ENCODE measurements at regions not wholly inside any gene's neighbourhood (a gene's known extent, or its start where the extent isn't known, plus 50 kb on each side); places are given as distances from the start of the nearest gene placed in this dataset.

DNA sequence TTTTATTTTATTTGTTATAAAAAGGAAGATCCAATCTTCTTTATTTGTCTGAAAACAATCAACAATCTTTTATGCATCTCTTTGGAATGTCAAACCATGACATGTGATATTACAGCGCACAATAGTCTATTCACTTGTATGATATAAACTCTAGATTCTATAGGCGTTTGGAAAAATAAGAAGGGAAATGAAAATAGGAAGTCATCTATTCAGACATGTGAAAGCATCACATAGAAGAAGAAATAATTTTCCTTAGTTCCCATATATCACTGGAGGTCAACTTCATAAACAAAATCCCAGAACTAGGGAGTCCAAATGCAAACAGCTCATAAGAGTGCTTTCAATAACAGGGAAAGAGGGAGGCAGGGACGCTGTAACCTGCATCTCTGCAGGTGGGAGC lies 139.5 kb upstream of the RASGEF1B start:
- H3K9me3 Mint-ChIP-seq, result no peaks in the 10 kb centered on the region
- no peaks in the 10 kb centered on the region for H3K36me3 Mint-ChIP-seq
- no peaks in the 10 kb centered on the region for H3K27me3 Mint-ChIP-seq
- H3K4me1 Mint-ChIP-seq, result peaks cover 5% of the 10 kb centered on the region
- H3K27ac Mint-ChIP-seq, result no peak overlapping the region
- H3K4me3 Mint-ChIP-seq, result no peak overlapping the region

DNA sequence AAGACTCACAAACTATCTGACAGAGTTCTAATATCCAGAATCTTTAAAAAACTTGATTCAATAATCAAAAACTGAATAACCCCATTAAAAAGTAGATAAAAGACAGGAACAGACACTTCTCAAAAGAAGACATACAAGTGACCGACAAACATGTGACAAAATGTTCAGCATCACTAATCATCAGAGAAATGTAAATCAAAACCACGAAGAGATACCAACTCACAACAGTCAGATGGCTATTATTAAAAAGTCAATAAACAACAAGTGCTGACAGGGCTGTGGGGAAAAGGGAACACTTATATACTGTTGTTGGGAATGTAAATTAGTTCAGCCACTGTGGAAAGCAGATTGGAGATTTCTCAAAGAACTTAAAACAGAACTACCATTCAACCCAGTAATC lies 138.1 kb upstream of the RASGEF1B start:
- Mint-ChIP-seq H3K4me1 (peaks cover 5% of the 10 kb centered on the region), H3K27ac (no peak overlapping the region), H3K4me3 (no peak overlapping the region), H3K9me3 (no peaks in the 10 kb centered on the region), H3K36me3 (no peaks in the 10 kb centered on the region), H3K27me3 (no peaks in the 10 kb centered on the region)

DNA sequence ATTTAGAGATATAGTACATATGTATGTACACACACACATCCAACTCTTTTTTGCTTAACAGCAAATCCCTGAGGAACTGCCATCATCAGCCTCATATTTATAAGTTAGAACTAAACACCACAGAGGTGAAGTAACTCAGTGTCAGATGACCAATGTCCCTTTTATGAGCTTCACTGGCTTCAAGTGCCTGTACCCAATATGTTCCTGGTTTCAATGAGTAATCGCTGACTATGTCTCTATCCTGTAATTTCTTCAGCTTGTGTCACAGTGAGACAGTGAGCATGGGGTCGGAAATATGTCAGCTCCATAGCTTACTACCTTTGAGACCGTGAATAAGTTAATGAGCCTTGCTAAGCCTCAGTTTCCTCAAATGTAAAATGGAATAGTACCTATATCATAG lies 136.2 kb upstream of the RASGEF1B start:
- Mint-ChIP-seq H3K27me3 (no peaks in the 10 kb centered on the region), H3K4me1 (peaks cover 5% of the 10 kb centered on the region), H3K9me3 (no peaks in the 10 kb centered on the region), H3K27ac (no peak overlapping the region), H3K4me3 (no peak overlapping the region), H3K36me3 (no peaks in the 10 kb centered on the region)

DNA sequence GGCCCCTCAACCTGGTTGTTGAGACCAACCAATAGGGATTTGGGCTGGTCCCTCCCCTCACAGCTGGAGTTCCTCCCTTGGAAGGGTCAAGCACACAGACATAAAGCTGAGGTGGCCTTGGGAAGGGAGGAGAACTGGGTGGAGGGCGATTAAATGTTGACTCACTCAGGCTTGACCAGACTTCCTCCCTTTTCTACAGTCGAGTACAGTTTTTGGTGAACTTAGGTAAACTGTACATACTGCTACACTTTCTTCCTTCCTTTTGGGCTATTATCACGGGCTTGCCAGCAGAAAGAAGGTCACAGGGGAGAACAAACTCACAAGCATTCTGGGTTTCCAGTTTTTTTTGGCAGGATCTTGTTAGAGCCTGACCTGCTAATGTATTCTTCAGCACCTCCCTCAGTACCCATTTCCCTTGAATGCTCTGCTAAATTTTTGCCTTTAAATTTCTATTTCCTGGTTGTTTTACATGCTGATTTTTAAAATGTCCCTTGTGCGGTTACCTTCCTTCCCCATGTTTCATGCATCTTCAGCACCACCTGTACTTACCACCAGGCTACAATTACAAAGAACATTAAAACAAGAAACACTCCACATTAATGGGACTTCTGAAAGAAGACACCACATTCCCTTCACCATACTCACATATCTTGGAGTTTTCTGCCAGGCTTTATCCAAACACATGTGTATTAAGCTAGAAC lies 135.2 kb upstream of the RASGEF1B start:
- no peaks in the 10 kb centered on the region for H3K36me3 Mint-ChIP-seq
- H3K4me3 Mint-ChIP-seq, result no peak overlapping the region
- no peak overlapping the region for H3K27ac Mint-ChIP-seq
- H3K9me3 Mint-ChIP-seq, result no peaks in the 10 kb centered on the region
- H3K27me3 Mint-ChIP-seq, result no peaks in the 10 kb centered on the region
- H3K4me1 Mint-ChIP-seq, result peaks cover 5% of the 10 kb centered on the region

DNA sequence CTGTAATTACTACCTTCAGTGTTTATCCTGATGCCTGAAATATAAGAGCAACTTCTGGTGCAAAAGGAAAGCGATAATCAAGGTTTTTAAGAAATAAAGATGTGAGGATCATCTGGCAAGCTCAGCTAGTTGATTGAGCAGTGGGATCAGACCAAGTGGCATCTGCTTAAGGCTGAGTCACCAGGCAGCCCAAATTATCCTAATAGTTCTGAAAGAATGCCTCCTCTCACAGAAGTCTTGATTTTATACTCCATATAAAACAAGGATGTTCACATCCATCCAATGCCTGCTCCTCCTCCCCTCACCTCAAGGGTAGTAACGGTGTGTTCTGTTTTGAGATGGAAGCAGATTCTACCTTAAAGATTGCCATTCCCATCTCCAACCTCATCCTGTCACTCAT lies 134.5 kb upstream of the RASGEF1B start:
- H3K9me3 Mint-ChIP-seq, result no peaks in the 10 kb centered on the region
- no peak overlapping the region for H3K4me3 Mint-ChIP-seq
- peaks cover 5% of the 10 kb centered on the region for H3K4me1 Mint-ChIP-seq
- H3K27ac Mint-ChIP-seq, result no peak overlapping the region
- H3K27me3 Mint-ChIP-seq, result no peaks in the 10 kb centered on the region
- H3K36me3 Mint-ChIP-seq, result no peaks in the 10 kb centered on the region

DNA sequence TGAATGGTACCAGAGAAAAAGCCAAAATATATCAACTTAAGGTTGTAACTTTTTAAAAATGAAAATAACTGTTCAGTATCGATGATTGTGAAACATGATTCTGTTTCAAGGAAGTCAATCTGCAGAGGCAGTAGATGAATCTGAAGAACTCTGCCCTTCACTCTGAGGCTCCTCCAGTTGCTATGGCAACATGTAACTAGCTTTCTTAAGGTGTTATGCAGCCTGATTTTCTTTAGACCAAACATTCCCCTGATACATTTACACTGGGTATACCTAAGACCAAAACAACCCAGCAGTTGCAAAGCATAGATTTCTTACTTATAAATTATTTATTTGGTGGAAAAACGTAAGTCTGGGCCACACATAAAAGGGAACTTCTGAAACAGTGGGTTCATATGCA lies 133.6 kb upstream of the RASGEF1B start:
- no peaks in the 10 kb centered on the region for H3K27me3 Mint-ChIP-seq
- H3K9me3 Mint-ChIP-seq, result no peaks in the 10 kb centered on the region
- no peak overlapping the region for H3K4me3 Mint-ChIP-seq
- H3K4me1 Mint-ChIP-seq, result peaks cover 5% of the 10 kb centered on the region
- no peaks in the 10 kb centered on the region for H3K36me3 Mint-ChIP-seq
- H3K27ac Mint-ChIP-seq, result no peak overlapping the region

DNA sequence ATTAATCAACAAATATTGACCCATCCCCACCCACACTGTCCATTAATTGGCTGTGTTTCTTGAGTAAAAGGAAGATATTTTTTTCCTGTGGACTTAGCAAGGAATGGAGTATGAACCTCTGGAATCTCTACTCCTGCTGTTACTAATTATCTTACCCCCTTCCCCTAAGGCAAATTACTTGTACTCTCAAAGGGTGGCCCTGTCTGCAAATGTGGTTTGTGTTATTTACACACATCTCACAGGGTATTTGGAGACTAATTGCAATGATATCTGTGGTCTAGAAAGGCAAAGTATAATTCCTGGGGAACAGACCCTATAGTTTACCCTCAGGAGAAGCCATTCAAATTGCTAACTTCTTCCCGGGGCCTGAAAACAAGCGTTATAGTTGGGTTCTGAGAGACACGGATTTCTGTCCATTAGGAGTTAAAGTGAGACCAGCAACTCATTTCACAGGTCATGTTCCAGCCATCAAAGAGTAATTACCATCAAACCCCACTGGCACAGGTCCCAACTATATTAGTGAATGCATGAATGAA lies 133.0 kb upstream of the RASGEF1B start:
- H3K36me3 Mint-ChIP-seq, result no peaks in the 10 kb centered on the region
- H3K27ac Mint-ChIP-seq, result no peak overlapping the region
- H3K9me3 Mint-ChIP-seq, result no peaks in the 10 kb centered on the region
- H3K4me3 Mint-ChIP-seq, result no peak overlapping the region
- H3K4me1 Mint-ChIP-seq, result peaks cover 5% of the 10 kb centered on the region
- H3K27me3 Mint-ChIP-seq, result no peaks in the 10 kb centered on the region

DNA sequence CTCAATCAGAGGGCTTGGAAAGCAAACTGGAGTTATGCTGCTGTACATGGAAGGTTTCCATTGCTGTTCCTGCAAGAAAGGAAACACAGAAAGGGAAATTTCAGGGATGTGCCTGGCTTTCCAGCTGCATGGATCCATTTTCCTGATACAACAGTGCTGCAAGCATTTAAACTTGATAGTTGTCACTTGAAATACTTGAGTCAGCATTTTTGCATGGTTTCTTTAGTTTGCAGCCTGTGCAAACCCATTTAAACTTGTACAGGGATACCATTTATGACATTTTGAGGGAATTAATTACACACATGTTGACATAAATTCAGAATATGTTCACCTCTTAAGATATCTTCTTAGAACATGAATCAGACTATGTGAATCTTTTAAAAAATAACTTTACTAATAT lies 131.1 kb upstream of the RASGEF1B start:
- Mint-ChIP-seq H3K9me3 (no peaks in the 10 kb centered on the region), H3K4me1 (peaks cover 5% of the 10 kb centered on the region), H3K27me3 (no peaks in the 10 kb centered on the region), H3K4me3 (no peak overlapping the region), H3K36me3 (no peaks in the 10 kb centered on the region), H3K27ac (no peak overlapping the region)

DNA sequence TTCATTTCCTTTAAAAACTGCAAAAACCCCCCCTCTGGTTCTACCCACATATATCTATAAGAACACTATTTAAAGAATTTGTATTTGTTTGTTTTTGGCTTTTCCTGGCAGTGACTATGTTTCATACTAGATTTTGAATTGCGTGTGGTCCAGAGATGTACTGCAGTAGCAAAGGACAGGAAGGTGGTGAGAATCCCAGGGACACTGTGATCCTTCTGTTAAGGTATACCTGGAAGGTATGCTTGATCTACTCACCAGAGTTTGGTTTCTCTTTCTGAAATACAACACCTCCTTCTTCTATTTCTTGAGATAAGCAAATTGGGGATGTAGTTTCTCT lies 129.6 kb upstream of the RASGEF1B start:
- Mint-ChIP-seq H3K4me3 (no peak overlapping the region), H3K36me3 (no peaks in the 10 kb centered on the region), H3K27ac (no peak overlapping the region), H3K9me3 (no peaks in the 10 kb centered on the region), H3K4me1 (no peaks in the 10 kb centered on the region), H3K27me3 (no peaks in the 10 kb centered on the region)

DNA sequence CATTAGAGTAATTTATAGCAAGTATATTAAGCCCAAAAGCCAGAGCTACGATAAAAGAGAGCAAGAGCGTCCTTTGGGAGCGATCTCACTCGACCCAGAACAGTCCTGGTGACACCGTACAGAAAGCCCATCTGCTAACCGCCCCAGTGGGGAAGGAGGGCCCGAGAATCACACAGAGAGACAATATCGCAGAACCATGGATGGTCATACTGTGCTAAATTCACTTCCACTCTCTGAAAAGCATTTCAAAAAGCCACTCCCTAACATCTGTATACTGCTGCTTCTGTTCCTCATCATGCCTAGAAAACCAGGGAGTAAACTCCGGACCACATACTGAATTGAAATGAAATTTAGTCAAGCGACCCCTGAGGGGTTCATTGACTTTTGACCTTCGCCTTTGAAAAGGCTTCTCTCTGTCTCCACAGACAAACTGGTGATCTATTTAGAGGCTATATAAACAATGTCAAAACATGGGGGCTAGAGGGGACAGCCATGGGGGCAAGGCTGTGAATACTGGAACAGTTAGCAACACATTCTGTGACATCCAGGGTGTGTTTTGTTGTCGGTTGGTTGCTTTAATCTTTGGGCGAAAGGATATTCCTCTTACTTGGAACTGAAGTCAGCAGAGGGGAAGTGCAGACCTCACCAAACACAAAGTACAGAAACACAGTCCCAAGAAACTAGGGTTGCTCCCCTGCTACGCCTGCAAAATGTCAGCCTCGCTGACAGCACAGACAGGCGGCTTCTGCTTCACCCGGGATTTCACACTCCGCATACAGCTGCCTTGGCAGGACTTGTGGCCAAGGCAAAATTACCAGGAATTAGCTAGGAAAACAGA lies 129.0 kb upstream of the RASGEF1B start:
- Mint-ChIP-seq H3K36me3 (no peaks in the 10 kb centered on the region), H3K27ac (no peak overlapping the region), H3K4me3 (no peak overlapping the region), H3K27me3 (no peaks in the 10 kb centered on the region), H3K4me1 (peaks cover 4% of the 10 kb centered on the region), H3K9me3 (no peaks in the 10 kb centered on the region)

DNA sequence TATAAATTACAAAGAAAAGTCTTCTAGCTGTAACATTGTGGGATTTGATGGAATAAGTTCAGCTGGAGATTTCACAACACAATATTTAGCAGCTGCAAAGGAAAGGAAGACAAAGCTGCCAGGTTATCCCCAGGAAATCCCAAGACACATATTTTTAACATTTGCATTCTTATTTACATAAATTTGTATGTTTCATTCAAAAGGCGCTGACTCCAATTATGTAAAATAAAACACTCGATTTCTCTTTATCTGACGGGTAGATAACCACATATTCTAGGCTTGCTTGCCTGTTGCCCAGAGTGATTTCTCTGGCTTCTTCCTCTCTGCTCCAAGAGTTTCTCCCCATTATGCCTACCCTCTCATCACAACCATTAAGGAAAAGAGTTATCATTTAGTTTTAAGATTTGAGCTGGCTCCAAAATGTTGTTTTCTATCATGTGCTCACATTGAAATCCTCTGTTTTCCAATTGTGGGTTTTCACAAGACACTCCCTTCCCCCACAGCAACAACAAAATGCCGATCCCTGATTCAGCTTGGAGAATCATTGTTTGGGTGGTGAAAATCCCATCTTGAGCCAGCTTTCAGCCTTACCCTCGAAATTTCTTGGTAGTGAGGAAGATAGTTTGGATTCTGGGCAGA lies 128.2 kb upstream of the RASGEF1B start:
- H3K4me3 Mint-ChIP-seq, result no peak overlapping the region
- no peak overlapping the region for H3K27ac Mint-ChIP-seq
- H3K36me3 Mint-ChIP-seq, result no peaks in the 10 kb centered on the region
- H3K4me1 Mint-ChIP-seq, result peaks cover 5% of the 10 kb centered on the region
- H3K9me3 Mint-ChIP-seq, result no peaks in the 10 kb centered on the region
- no peaks in the 10 kb centered on the region for H3K27me3 Mint-ChIP-seq

DNA sequence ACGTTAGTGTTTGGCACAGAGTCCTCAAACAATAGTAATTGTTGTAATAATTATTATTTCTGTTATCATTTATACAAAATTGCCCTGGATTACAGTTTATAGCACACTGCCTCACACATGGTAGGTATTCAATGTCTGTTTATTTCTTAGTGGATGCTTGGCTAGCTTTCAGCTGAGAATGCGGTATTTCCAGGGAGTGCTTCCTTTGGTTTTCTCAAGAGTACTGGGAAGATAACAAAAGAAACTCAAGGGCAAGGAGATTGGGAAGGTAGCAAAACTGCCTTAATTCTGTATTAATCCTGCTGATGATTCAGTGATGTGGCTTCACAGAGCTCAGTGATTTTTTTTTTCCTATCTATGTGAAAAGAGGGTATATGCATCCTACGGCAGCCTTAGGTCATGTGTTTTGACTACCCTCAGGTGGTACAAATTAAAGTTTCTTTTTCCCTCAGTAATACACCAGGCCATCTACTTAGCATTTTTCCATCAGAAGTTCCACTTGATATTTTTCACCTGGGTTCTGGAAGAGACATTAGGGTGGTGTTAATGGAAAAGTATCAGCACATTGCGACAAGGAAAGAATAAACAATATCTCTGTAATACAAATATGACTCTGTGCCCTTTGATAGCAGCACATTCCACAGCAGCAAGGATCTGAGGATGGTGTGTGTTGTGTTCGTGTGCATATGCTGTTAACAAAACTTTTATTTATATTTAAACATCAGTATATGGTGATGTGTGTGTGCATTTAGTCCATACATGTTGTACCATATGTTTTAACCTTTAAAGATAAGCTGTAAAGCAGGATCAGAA lies 124.3 kb upstream of the RASGEF1B start:
- H3K36me3 Mint-ChIP-seq, result no peaks in the 10 kb centered on the region
- no peaks in the 10 kb centered on the region for H3K27me3 Mint-ChIP-seq
- H3K4me3 Mint-ChIP-seq, result no peak overlapping the region
- no peak overlapping the region for H3K27ac Mint-ChIP-seq
- H3K9me3 Mint-ChIP-seq, result no peaks in the 10 kb centered on the region
- H3K4me1 Mint-ChIP-seq, result peaks cover 9% of the 10 kb centered on the region

DNA sequence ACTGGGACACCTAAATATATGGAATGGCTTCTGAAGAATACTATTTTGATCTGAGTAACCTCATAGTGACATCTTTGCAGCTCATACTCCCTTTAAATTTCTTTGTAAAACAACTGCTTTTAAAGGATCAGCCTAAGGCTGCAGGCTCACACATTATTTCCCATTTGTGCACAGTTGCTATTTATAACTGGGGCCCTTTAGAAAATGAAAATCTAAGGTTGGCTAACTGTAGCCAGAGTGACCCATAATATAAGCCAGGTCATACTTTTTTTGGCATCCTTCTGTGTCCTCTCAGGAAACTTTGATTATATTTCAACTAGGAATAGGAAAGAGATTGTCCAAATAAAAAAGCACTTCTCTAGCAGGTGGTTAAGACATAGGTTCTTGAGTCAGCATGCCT lies 123.6 kb upstream of the RASGEF1B start:
- H3K4me1 Mint-ChIP-seq, result peaks cover 9% of the 10 kb centered on the region
- no peak overlapping the region for H3K4me3 Mint-ChIP-seq
- no peaks in the 10 kb centered on the region for H3K27me3 Mint-ChIP-seq
- H3K36me3 Mint-ChIP-seq, result no peaks in the 10 kb centered on the region
- H3K27ac Mint-ChIP-seq, result no peak overlapping the region
- H3K9me3 Mint-ChIP-seq, result no peaks in the 10 kb centered on the region

DNA sequence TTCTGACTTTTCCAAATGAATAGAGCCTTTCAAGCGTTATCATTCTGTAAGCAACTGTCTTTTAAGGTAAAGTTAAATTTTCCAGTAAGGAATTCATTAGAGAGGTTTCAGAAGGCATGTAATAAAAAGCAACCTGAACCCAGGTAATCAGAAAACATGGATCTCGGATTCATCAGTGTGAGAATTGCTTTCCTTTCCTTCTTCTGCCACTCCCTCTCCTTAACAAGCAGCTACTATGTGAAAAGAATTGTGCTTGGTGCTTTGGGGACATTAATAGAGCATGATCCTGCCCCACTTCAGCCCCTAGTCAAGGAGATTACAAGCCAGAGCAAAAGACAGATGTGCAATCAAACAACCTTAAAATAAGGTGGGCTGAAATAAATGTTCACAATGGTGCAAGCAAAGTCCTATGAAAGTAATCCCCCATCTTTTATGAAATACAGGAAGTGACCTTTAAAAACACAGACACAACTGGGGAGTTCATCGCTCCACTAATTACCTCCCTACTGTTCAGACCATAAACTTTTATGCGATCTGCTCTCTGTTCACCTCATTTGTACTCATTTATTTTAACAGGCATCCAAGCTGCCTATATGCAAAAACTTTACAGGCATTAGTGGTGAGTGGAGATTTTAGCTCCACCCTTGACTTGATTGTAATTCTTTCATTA lies 122.9 kb upstream of the RASGEF1B start:
- H3K9me3 Mint-ChIP-seq, result no peaks in the 10 kb centered on the region
- H3K36me3 Mint-ChIP-seq, result no peaks in the 10 kb centered on the region

DNA sequence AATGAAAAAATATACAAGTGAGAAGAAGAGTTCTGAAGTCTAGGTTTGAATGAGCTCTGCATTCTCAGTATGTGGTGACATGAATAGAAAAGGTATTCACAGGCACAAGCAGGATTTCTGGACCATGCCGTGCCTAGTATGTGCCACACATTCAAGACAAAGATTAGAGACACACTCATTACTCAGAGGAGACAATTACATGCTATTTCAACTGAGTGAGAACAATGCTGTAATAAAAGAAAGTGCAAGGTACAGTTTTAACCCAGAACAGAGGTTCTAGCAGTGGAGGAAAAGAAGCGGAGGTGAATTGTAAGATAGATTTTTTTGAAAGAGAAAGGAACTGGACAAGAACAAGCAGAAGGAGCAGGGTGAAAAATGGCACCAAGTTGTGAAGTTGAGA lies 121.0 kb upstream of the RASGEF1B start:
- Mint-ChIP-seq H3K4me1 (peaks cover 21% of the 10 kb centered on the region), H3K27ac (no peak overlapping the region), H3K36me3 (no peaks in the 10 kb centered on the region), H3K9me3 (no peaks in the 10 kb centered on the region), H3K4me3 (no peak overlapping the region), H3K27me3 (no peaks in the 10 kb centered on the region)

More for the DNA sequence above, 122.9 kb upstream of the RASGEF1B start:
- Mint-ChIP-seq H3K4me1 (peaks cover 14% of the 10 kb centered on the region), H3K4me3 (no peak overlapping the region), H3K27ac (no peak overlapping the region), H3K27me3 (no peaks in the 10 kb centered on the region)

All from activated naive CD4-positive, alpha-beta T cell treated with anti-CD3 and anti-CD28 coated beads, Interleukin-2, amount 50 U/mL, for 24 hours (primary cell).